NB4 (cell line): ENCODE measurements at regions not wholly inside any gene's neighbourhood (a gene's known extent, or its start where the extent isn't known, plus 50 kb on each side); places are given as distances from the start of the nearest gene placed in this dataset.

Experiments
- POLR2A ChIP-seq: IDR thresholded peaks from 2 replicates; pipeline ENCODE4 v1.6.1; 2011; ENCODE audit warnings: mild to moderate bottlenecking; ENCODE audit not compliant: insufficient read length; ENCODE audit errors: extremely low read depth
- TF ChIP-seq, protein P1 (sequence below): IDR thresholded peaks from one replicate; pipeline ENCODE4 v1.5.1; 2012; ENCODE audit warnings: low read depth, low read length

DNA sequence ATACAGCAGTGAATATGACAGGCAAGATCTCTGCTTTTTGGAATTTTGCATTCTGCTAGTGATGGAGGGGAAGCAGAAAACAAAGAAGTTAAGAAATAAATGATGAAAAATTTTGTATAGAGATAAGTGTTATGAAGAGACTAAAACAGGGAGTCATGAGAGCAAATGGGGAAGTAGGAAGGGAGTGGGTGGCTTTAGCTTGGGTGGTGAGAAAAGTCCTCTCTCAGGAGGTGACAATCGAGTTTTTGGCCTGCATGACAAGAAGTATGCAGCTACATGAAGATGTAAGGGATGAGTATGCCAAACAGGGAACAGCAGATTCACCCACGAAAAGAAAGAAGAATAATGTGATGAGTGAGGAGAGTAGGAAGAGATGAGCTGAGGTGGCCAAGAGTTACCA, 80.7 kb upstream of the MPPED2 start:
- TF ChIP-seq POLR2A: no peak
- TF ChIP-seq, protein P1, sequence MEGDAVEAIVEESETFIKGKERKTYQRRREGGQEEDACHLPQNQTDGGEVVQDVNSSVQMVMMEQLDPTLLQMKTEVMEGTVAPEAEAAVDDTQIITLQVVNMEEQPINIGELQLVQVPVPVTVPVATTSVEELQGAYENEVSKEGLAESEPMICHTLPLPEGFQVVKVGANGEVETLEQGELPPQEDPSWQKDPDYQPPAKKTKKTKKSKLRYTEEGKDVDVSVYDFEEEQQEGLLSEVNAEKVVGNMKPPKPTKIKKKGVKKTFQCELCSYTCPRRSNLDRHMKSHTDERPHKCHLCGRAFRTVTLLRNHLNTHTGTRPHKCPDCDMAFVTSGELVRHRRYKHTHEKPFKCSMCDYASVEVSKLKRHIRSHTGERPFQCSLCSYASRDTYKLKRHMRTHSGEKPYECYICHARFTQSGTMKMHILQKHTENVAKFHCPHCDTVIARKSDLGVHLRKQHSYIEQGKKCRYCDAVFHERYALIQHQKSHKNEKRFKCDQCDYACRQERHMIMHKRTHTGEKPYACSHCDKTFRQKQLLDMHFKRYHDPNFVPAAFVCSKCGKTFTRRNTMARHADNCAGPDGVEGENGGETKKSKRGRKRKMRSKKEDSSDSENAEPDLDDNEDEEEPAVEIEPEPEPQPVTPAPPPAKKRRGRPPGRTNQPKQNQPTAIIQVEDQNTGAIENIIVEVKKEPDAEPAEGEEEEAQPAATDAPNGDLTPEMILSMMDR: no peak
